NCI-H345 treated with DMSO at 0.1 percent for 48 hours (cell line): ENCODE measurements at regions not wholly inside any gene's neighbourhood (a gene's known extent, or its start where the extent isn't known, plus 50 kb on each side); places are given as distances from the start of the nearest gene placed in this dataset.
A peak's percentile ranks its signal among the peaks of the same experiment; 100 is the strongest.
"Not testable (repeated sequence)": the region's sequence is repeated elsewhere in the genome, so short reads cannot be mapped to it uniquely, and the experiment has no call there.

Experiments used
- DNase-seq: peaks from one replicate; lab custom pipeline; 2025; ENCODE audit not compliant: unreplicated experiment; lab: John Stamatoyannopoulos, UW

DNA sequence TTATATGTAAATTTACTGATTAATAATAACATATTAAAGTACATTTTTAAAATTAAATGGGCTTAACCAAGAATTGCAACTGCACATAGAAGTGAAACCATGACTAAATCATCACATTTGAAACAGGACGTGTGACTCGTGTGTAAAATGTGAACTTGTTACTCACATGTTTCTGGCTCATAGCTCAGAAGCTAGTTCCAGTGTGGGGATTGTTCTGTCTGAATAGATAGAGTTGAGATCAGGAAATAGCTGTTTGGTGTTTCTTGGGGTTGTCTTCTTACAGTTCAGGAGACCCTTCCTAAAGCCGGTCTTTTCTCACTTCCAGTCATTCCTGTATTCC, 130.9 kb downstream of the LAT start:
- DNase-seq, result not testable (repeated sequence)

DNA sequence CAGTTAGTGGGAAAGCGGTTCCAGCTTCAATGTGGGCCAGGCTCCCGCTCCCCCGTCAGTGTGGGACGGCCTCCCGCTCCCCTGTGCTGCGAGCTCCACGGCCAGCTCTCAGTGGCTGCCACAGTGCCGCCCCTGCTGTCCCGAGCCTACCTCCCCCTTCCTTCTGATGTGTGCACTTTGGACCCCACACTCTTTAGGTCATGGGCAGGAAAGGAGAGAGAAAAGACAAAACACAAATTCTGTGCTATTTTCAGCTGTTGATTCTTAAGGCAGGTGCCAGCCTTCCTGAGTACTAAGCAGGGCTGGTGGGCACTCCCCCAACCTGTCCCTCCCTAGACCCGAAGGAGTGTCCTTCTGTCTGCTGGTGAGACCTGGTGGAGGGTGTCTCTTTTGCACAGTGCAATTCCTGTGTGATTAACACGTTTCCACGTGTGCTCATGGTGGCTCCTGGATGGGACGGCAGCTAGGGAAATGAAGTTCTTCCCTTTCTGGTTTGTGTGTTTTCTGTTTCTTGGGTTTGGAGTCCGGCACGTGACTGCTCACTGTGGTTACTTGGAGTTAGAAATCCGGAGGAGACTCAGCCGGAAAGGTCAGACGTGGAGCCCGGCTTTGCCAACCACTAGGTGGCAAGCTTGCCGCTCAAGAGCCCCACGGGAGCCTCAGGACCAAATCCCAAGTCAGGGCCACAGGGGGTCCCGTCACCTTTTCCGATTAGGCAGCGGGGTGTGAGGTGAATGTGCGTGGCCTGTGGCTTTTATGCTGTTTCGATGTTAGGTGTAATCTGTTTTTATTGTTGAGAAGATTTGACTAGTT, 130.3 kb downstream of the LAT start:
- DNase-seq, result not testable (repeated sequence)

DNA sequence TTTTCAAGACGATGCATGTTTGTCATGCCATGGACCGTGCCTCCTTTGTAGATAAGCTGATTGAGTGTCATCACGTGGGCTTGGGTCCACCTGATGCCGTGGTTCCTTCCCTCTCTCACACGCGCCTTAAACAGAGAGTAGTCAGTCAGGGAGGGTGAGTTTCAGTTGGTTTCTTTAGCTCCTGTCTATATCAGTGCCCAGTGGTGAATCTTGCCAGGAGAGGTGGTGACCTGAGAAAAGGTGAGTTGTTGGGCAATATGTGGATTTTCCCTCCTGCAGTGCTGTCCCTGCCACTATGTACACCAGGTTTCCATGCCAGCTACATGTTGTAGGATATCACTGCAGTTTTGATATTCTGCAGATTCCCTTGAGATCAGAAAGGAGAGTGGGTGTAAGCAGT, 129.7 kb downstream of the LAT start:
- DNase-seq, result no peak

DNA sequence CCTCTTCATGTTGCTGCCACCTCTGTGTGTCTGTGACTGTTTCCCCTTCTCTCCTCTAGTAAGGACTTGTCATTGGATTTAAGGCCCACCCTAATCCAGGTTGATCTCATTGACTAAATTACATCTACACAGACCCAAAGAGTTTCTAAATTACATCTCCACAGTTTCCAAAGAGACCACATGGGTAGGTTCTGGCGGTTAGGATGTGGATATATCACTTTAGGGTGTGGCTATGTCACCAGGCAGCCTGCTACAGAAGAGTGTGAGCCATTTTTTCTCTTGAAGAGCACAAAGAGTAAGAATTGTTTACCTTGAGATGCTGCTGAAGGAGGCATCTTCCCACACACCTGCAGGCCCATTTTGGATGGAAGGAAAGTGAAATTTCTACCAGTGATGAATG, 128.6 kb downstream of the LAT start:
- DNase-seq, result not testable (repeated sequence)

DNA sequence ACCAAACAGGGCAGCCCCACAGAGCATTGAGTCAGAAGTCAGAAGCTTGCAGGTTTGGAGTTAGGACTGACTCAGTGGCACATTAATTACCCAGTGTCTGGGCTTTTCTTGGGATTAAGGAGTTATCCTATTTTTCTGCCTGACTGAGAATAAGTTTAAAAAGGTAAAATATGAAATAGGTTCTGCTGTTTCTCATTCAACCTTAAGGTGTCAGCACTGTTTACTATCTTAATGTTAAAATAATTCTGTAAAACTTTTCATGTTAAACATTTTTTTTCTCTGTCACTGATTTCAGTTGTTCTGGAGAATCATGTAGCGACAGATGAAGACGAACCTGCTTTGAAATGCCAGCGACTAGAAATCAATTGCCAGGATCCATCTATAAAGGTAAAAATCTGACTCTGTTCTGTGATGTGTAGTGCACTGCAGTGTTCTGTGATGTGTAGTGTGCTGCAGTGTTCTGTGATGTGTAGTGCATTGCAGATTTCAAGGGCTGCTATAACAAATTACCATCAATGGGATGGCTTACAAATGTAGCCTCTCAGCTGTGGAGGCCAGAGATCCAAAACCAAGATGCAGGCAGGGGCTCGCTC, 128.0 kb downstream of the LAT start:
- no peak for DNase-seq

DNA sequence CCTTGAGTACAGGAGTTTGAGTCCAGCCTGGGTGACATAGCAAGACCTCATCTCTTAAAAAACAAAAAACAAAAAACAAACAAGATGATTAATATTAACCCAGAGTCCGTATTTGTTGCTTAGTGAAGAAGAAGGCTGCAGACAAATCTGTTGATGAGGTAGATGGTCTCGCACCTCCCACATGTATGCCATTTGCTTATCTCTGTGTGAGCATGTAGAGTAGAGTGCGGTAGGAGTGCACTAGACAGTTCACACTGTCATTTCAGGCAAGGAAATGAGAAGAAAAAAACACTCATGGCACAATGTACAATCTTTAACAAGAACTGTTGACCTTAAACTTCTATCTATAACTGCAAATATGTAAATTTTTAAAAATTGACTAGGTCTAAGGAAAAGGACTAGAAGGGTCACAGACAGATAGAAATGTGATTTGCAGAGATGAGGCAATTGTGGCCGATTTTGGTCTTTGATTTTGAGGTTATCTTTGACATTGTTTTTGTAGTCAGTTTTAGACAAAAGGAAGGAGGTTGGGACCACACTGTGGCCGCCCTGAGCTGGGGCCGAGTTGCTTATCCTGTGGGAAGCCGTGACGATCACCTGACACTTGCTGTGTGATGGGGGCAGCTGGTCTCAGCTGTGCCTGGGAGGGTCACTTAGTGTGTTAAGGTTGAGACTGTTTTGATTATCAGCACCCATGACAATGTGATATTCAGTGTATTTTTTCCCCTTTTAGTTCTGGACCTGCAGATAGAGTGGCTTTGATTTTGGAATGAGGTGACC, 127.2 kb downstream of the LAT start:
- not testable (repeated sequence) for DNase-seq

DNA sequence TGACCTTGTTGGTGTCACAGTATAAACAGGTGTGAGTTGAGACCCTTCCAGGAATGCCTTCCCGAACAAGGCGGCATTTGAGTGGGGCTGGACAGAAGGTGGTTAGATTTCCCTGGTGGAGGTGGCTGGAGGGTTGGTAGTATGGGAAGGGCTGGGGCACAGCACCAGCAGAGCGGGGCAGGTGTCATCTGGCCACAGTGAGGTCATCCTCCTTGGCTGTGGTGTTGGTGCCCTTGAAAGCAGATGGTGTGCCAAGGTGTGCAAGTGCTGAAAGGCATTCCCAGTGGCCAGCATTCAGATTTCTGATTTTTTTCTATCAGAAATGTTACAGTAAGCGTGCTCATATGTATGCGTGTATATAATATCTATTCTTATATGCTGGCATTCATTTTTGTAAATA, 126.6 kb downstream of the LAT start:
- DNase-seq, result no peak

DNA sequence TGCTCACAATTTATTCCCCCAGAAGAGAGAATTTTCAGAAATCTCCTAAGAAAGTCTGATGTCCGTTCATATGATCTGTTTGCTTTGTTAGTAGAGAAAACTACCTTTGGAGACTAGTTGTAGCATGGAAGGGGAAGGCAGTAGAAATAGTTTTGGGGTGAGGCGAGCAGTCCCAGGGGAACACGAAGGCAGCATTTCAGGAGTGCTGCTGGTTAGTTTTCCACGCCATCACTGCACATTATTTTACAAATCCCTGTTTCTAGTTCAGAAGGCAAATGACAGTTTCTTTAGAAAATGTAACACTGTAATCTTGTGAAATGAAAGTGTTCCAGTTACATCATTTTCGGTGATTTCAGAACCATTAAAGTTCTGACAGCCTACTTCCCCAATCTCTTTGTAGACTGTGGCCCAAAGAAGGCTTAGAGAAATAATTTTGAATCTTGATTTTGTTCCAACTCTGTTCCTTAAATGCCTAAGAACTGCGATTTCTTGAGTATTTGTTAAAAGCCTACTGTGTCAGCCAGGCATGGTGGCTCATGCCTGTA, 123.8 kb downstream of the LAT start:
- DNase-seq, result not testable (repeated sequence)

DNA sequence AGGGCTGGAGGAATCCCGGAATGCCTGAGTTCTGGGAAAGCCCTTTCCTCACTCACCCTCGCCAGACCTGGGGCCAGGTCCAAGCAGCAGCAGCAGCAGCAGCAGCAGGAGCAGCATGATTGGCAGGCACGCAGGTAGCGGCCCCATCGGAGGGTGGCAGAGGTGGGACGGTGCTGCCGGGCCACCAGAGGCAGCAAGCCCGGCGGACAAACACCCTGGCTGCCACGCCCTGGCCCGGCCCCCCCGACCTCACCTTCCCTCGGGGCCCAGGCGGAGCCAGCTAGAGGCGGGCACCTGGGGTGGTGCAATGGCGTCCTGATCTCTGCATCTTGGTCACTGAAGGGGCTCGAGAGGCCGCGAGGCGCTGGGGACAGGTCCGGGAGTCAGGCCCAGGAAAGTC, 122.4 kb downstream of the LAT start:
- DNase-seq, result no peak

DNA sequence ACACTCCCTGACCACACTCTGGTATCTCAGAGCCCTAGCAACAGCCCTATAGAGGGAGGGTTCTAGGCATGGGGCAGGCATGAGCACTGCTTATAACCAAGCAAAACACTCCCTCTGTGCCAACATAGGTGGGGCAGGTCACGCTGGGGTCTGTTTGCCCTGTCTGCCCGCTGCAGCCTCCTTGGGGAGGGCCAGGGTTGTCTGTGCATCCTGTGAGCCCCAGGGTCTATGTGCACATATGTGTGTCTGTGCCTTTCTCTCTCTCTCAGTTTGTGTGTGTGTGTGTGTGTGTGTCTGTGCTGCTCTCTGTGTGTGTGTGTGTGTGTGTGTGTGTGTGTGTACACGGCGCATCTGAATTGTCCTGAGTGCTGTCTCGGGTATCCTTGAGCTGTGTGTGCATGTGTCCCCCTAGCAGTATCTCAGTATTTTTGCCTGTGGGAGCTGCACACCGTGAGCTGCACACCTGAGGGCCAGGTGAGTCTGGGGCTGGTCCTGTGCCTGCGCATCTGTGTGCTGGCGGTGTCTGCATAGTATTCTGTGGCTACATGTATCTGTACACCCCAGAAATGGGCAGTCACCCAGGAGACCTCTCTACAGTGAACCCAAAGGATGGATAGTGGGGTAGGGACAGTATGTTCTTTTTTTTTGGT, 121.5 kb downstream of the LAT start:
- not testable (repeated sequence) for DNase-seq

DNA sequence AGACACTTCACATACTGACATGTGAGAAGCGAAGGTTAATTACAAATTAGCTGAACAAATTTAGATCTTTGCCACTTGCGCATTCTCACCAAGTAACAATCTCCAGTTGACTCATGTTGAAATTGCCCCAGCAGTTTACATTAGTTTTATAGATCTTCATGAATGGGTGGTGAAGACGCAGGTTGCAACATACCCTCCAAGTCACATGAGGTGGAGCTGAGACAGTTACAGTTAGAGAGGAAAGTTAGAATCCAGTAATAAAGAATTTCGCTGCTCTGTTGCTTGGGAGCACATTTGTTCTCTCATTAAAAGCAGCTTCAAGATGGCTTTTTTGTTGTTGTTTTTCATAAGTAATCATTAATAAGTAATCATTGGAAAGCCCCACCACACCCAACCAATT, 119.7 kb downstream of the LAT start:
- not testable (repeated sequence) for DNase-seq

DNA sequence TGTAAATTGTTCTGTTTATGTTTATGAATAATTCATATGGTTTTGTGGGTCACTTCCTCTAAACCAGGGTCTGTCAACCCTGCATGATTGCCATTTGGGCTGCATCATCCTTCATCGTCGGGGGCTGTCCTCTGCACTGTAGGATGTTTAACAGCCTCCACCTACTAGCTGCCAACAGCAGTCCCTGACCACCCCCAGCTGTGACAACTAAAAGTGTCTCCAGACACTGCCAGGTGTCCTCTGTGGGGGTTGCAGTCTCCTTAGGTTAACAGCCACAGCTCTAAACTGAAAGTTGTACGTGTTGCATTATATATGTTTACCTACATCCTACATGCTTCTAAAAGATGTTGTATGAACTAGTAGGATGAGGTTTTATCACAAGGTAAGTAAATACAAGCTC, 113.1 kb downstream of the LAT start:
- DNase-seq, result not testable (repeated sequence)

DNA sequence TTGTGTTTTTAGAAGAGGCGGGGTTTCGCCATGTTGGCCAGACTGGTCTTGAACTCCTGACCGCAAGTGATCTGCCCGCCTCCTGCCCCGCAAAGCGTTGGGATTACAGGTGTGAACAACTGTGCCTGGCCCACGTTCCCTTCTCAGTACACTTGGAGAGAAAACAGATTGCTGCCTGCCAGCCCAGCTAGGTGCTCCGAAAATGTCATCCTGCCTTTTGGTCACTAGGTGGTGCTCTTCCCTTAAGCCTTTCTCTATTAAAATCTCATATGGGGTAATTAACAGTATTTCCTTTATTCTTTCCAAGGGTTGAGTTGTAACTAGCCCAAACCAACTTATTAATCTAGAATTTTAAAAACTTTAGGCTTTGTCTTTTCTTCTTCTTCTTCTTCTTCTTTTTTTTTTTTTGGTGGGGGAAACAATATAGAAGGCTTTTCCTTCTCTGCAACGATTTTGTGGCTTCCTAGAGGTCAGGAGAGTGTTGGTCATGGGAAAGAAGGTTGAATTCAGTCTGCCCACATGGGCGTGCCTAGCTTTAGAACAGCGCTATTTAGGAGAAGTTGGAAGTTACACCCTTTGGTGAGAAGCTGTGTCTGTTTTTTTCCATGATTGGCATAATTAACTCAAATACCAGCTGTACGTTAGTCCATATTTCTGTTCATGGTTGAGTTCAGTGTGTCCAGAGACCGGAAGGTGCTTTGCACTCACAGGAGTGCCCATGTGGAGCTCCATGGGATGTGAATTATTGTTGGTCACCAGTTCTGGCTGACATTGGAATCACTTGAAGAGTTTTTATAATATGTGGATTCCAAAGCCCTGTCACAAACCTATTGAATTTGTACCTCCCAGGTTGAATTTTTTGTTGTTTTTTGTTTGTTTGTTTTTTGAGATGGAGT, 110.1 kb downstream of the LAT start:
- not testable (repeated sequence) for DNase-seq

DNA sequence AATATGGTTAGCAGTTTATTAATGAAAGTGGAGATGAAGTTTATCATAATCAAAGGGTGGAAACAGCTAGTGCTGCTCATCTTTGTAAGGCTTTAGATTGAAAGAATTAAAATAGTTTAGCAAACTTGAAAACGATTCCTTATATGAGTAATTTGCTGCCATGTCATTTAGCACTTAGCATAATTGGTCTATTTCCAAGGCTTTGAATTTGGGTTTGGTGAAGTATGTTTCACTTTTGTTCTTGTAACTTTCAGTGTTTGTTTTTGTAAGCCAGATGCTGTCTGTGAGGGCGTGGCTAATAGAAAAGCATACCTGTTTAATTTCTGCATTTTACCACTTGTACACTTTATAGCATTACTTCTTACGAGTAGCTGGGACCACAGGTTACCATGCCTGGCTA, 109.5 kb downstream of the LAT start:
- DNase-seq, result not testable (repeated sequence)

DNA sequence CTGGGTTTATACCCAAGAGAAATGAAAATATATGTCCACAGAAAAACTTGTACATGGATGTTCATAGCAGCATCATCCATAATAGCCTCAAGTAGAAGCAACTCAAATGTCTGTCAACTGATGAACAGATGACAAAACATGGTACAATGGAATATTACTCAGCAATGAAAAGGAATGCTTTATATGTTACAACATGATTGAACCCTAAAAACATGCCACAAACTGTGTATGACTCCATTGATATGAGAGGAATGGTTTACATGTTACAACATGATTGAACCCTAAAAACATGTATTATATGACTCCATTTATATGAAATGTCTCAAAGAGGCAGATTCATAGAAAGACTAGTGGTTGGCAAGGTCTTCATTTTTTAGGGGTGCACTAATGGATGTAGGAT, 104.8 kb downstream of the LAT start:
- not testable (repeated sequence) for DNase-seq

DNA sequence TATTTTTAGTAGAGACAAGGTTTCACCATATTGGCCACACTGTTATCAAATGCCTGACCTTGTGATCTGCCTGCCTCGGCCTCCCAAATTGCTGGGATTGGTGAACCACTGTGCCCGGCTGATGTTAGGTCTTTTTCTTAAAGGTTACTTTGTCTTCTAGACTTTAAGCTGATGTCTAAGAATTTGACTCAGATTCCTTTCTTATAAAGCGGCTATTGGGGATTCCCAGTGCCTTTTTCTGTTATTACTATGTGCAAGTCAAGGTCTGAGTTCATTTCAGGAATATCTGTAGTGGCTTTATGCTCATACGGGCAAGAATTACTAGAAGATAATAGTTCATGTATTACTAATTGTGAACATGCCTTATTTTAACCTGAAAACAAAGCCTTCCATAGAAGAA, 102.8 kb downstream of the LAT start:
- DNase-seq, result not testable (repeated sequence)

DNA sequence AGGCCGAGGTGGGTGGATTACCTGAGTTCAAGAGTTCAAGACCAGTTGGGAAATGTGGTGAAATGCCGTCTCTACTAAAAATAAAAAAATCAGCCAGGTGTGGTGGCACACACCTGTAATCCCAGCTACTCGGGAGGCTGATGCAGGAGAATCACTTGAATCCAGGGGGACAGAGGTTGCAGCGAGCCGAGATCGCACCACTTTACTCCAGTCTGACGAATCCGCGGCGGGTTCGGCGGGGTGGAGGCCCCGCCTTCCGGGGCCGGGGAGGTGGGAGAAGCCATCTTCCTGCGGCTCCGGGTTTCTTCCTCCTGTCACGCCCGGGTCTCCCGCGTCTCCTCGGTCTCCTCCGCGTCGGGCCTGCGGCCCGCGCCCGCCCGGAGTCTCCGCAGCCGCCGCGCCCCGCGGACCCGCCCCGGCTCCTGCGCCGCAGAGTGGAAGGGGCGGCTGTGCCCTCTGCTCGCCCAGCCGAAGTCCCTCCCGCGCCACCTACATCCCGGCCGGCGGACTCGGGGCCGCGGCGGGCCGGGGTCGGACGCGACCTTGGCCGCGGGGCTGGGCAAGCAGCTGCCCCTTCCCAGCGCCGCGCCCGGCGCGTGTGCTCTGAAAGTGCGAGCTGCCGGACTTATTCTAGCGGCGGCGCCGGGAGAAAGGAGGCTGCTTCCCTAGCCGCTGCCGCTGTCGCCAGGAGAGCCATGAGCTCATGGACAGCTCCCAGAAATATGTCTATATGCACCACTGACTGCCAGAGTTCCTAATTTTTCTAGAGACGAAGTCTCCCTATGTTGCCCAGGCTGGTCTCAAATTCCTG, 97.2 kb downstream of the LAT start:
- DNase-seq, result peak; percentile 8

DNA sequence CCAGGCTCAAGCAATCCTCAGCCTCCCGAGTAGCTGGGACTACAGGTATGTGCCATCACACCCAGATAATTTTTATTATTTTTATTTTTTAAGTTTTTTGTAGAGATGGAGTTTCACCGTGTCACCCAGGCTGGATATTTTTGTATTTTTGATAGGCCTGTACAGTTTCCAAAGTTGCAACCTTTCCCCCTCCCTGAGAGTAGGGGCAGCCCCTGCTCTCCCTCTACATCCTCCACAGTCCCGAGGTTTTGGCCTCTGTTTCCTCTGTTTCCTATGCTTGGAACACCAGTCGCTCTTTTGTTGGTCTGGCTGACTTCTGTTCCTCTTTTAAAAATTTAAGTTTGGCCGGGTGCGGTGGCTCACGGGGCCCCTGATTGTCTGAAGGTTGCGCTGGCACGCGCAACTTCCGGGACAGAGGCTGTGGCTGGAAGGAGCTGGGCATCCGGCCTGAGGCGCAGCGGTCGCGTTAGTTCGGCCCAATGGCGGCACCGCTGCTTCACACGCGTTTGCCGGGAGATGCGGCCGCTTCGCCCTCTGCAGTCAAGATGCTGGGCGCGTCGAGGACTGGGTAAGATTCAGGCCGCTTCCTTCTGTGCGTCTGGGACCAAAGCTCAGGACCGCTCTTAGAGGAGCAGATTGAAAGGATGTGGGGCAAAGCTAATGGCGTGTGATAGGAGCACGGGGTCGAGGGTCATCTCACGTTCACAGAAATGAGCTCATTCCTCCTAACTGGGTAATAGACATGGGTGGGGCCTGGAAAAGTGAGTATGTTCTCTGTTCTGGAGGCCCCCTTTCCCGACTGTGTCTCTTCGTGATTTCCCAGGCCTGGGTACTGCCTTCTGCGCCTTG, 89.9 kb downstream of the LAT start:
- not testable (repeated sequence) for DNase-seq
